ENCODE measurements at regions not wholly inside any gene's neighbourhood (a gene's known extent, or its start where the extent isn't known, plus 50 kb on each side); places are given as distances from the start of the nearest gene placed in this dataset.

DNA sequence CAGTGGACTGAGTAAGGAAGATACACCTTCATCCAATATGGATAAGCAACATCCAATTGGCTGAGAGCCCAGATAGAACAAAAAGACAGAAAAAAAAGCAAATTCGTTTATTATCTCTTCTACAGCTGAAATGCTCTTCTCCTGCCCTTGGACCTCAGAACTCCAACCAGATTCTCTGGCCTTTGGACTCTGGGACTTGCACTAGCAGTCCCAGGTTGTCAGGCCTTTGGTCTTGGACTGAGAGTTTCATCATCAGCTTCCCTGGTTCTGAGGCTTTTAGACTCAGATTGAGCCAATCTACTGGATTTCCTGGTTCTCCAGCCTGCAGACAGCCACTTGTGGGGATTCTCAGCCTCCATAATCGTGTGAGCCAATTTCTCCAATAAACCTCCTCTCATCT lies 926.8 kb downstream of the PLA2G4A start:
- TF ChIP-seq EZH2 (optimal IDR thresholded peaks at IDR 0.05; ENCODE audit: low read depth, low read length) (no peak), EZH2phosphoT487 (IDR thresholded peaks at IDR 0.05; ENCODE audit: low read length) (no peak)
- TF ChIP-seq, protein P1, sequence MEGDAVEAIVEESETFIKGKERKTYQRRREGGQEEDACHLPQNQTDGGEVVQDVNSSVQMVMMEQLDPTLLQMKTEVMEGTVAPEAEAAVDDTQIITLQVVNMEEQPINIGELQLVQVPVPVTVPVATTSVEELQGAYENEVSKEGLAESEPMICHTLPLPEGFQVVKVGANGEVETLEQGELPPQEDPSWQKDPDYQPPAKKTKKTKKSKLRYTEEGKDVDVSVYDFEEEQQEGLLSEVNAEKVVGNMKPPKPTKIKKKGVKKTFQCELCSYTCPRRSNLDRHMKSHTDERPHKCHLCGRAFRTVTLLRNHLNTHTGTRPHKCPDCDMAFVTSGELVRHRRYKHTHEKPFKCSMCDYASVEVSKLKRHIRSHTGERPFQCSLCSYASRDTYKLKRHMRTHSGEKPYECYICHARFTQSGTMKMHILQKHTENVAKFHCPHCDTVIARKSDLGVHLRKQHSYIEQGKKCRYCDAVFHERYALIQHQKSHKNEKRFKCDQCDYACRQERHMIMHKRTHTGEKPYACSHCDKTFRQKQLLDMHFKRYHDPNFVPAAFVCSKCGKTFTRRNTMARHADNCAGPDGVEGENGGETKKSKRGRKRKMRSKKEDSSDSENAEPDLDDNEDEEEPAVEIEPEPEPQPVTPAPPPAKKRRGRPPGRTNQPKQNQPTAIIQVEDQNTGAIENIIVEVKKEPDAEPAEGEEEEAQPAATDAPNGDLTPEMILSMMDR (IDR thresholded peaks at IDR 0.05; ENCODE audit: low read length), result no peak

All from MM.1S (cell line).